Endometrium (tissue), 2 donors: ENCODE measurements at regions not wholly inside any gene's neighbourhood (a gene's known extent, or its start where the extent isn't known, plus 50 kb on each side); places are given as distances from the start of the nearest gene placed in this dataset.
A peak's percentile ranks its signal among the peaks of the same experiment; 100 is the strongest.

ENCODE experiments used
- FAIRE-seq: peaks from 2 replicates; lab custom pipeline; 2012; peaks lifted over from hg19 to GRCh38; lab: Jason Lieb, UNC
- donor health status: control.
- donor health status: control.

- FAIRE-seq: no peak
Measured at GRCh38 chr2:6744038-6744437, 121.7 kb downstream of the CMPK2 start.

DNA sequence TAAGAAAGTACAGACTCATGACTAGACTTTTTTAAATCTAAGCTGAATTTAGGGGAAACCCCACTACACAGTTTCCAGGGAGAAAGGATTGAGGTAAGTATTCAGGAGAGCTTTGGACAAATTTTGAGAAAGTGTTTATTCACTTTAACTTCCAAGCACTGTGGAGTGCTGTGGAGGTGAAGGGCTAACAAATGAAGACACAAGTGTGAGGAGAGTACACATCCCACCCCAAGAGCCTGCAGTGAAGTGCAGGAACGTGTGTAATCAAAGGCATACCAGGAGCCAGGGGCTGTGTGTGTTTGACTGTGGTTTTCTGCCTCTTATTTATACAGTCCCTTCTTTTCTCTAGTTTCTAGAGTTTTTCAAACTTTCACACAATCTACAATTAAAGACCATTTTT, 118.3 kb downstream of the CMPK2 start:
- FAIRE-seq: no peak

GRCh38 chr2:6748406-6749067, 117.2 kb downstream of the CMPK2 start:
- FAIRE-seq: no peak

DNA sequence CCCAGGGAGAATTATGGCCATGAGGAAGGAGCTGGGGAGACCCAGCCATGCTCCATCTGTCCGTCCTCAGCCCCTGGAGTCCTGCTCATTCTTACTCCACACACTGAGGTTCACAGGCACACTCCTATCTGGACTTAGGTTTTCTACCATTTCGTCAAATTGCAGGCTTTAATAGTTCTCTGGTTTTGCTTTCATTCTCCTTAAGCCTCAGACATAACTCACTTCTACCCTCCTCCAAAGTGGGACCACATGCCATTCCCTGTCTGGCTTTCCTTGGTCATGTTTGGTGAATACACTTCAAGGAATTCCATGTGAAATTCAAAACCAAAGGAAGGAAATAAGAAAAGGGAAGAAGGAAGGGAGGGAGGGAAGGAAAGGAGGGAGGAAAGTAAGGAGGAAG, 115.7 kb downstream of the CMPK2 start:
- FAIRE-seq: no peak

DNA sequence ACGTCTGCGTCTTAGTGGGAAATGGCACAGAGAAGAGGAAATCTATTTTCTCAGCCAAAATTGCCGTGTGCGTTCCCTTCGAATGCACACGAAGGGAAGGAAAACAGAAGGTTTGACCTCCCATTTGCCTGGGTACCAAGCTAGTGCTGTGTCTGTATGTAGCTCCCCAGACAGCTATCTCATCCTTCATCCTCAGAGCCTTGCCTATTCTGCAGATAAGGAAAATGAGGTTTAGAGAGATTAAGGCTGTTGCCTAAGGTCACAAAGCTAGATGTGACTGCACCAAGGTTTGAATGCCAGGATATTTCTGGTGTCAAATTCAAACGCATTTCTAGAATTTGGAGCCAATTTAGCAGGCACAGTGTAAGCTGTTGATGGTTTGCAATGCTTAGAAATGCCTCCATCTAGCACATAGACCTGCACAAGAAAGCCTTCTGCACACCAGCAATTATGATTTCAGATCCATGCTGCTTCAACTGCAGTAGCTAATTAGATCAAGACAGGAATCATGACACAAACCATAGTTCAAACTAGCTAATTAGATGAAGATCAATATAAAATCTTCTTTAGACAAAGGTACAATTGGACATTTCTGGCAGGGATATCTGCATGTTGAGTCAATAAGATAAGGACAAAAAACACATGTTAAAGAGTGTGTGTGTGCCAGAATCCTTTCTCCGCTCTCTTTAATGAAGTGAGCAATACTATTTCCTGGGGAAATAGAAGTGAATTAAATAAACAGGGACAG, 115.1 kb downstream of the CMPK2 start:
- no peak for FAIRE-seq

- no peak for FAIRE-seq
Measured at GRCh38 chr2:6754419-6754818, 111.3 kb downstream of the CMPK2 start.

DNA sequence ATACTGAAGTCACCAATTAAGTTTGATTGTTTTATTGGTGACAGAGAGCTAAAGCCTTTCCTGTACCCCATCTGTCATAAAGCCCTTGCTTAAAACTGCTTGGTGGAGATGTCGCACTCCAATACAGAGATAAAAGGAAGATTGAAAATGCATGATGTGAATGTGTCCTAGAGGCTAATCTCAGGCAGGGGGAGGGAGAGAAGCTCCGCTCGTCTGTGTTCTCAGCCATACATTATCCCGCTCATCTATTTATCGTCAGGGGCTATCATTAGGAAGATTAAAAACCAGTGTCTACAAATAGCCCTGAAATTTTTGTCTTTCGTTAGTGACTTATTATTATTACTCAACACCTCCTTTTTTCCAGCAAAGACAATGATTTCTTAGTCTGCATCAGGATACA, 110.3 kb downstream of the CMPK2 start:
- FAIRE-seq: no peak

DNA sequence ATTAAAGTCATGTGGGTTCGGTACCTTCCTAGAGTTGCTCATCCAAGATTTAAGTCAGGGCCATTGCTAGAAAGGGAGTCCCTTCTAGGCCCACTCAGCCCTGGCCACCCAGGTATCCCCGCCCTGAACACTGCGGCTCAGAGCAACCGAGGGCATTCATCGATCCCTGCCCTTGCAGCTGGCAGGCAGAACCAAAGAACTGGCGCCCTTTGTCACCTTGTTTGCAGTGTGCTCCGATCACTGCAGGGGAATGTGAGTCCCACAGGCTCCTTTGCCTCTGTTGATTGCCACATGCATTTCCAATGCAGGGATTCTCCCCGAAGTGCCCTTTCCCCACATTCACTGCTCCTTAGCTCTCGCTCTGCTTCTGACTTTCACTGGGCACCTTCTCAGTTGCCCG, 108.5 kb downstream of the CMPK2 start:
- no peak for FAIRE-seq

DNA sequence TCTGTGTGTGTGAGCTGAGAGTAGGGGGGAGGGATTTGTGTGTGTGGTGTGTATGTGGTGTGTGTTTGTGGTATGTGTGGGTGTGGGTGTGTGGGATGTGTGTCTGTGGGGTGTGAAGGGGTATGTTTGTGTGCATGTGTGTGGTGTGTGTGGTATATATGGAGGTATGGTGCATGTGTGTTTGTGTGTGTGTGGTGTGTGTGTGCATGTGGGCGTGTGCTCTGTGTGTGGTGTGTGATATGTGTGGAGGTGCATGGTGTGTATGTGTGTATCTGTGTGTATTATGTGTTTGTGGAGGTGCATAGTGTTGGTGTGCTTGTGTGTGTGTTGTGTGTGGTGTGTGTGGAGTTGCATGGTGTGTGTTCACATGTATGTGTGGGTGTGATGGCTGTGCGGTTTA, 106.0 kb downstream of the CMPK2 start:
- FAIRE-seq: no peak

GRCh38 chr2:6760132-6760531, 105.6 kb downstream of the CMPK2 start:
- FAIRE-seq: no peak

DNA sequence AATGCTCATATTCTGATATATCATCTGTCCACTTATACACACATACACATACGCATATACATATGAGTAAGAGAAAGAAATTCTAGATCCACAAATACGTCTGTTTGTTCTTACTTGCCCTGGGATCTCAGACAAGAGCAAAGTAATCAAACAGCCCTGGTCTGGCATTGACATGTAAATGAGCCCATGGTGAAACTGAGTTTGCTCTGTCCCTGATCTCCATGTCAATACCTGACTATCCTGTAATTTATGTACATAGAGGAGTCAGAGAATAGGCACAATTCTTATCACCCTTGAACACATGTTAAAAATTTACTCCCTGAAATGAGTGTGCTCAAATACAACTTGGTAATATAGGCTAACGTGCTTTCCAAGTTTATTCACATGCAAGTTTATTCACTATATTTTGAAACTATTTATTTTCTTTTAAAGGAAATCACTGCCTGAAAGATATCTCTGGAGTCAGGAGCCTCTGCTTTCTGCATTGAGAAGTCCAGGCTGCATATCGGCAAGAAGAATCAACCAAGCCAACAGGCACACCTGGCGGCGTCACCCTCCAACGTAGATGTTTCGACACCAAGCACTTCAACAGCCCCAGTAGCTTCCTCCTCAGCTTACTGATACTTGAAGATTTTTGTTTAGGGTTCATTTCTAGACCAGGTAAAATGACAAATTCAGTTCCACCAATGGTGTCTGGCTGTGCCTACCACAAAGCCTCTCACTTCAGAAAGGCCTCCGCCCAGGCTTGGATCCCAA, 100.6 kb downstream of the CMPK2 start:
- no peak for FAIRE-seq

DNA sequence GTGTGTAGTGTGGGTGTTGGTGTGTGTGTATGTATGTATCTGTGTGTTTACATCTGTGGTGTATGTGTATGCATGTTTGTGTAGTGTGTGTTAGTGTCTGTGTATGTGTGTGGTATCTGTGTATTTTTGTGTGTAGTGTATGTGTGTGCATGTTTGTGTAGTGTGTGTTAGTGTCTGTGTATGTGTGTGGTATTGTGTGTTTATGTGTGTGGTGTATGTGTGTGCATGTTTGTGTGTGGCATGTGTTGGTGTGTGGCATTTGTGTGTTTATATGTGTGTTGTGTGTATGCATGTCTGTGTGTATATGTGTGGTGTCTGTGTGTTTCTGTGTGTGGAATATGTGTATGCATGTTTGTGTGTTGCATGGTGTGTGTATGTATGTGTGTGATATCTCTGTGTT, 96.4 kb downstream of the CMPK2 start:
- no peak for FAIRE-seq

DNA sequence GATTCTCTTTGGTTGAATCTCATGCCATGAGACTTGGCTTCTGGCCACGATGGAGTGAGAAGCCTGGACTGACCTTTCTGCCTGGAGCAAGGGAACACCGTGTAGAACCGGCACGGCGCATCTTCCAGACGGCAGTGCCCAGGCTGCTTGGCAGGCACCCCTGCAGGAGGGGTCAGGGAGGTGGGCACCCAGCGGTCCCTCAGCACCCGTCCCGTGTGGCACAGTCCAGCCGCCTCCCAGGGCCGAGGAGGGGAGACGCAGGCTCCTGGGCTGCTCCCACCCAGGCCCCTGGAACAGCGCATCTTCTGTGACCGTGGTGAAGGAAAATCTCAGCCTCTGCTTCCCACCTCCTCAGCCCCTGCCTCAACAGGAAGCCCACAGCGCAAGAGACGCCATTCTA, 95.7 kb downstream of the CMPK2 start:
- FAIRE-seq: no peak

DNA sequence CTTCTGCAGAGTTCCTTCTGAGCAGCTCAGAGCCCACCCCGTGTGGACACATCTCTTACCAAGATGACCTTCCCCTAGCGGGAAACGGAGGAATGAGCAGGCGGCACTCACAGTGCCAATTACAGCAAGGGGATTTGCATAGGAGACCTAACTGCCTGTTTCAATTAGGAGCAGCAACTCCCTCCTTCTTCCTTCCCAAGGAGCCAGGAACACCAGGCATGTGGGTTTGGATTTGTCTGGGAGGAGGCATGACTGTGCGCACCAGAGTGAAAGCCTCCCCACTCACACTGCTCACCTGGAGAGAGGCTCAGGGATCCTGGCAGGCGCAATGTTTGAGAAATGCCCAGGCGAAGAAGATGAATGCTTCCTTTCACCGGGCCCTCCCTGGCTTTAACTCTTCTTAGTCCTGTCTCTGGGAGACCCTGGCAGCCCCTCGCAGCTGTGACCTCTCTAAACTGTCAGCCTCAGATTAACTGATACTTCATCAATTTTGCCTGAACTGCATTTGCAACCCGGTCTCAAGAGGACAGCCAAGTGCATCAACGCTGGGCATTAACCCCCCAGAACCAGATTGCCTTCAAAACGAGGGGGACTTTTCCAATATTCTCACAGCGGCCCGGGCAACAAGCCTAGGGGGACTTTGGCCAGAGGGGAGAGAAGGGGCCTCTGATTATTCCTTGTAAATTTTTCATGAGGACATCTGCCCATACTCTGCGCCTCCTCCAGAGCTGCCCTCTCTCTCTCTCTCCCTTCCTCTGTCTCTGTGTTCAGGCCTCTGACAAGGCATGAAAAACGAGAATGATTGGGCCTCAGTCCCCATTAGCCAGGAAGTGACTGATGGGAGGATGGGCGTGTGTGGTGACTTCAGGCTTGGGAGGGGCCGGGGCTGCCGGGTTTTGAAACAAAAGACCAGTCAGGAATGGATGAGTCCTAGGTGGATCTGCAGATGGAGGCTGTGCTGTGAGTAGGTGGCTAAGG, 93.8 kb downstream of the CMPK2 start:
- no peak for FAIRE-seq

GRCh38 chr2:6773007-6773693, 92.6 kb downstream of the CMPK2 start:
- peak; percentile 39 for FAIRE-seq

DNA sequence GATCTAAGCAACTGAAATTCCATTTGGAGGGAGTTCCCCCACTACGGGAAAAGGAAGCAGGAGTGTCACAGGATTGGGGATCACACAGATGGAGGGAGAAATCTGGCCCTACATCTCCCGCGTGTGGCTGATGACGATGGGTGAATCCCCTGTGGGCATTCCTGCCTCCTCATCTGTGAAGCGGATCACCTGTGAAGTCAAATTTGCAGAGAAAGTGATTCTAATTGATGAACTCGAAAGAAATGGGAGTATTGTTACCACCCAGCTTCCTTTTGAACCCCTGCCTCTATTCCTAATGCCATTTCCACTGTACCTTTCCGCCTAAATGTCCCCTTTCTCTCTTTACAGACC, 92.0 kb downstream of the CMPK2 start:
- FAIRE-seq: no peak

- no peak for FAIRE-seq
Measured at GRCh38 chr2:6776125-6776524, 89.6 kb downstream of the CMPK2 start.

GRCh38 chr2:6777626-6778025, 88.1 kb downstream of the CMPK2 start:
- no peak for FAIRE-seq

DNA sequence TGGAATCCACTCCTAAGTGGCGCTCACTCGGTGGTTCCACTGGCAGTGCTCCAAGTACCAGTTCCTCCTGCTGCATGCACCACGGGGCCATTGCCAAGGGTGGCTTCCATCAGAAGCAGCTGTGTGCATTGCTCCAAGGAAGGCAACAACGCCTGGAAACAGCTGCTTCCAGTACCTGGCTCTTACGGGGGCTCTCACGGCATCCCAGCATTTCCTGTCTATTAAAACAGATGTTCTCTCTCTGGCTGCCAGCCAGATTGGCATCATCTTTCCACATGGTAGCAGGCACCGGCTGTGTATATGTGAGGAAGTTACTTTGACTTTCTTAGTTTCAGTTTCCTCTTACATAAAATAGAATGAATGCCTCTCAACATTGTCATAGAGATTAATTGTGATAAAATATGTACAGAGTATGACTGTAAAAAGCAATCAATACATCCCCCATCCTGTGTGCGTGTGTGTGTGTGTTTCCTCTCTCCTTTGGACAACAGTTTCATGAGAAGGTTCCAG, 84.9 kb downstream of the CMPK2 start:
- FAIRE-seq: no peak

DNA sequence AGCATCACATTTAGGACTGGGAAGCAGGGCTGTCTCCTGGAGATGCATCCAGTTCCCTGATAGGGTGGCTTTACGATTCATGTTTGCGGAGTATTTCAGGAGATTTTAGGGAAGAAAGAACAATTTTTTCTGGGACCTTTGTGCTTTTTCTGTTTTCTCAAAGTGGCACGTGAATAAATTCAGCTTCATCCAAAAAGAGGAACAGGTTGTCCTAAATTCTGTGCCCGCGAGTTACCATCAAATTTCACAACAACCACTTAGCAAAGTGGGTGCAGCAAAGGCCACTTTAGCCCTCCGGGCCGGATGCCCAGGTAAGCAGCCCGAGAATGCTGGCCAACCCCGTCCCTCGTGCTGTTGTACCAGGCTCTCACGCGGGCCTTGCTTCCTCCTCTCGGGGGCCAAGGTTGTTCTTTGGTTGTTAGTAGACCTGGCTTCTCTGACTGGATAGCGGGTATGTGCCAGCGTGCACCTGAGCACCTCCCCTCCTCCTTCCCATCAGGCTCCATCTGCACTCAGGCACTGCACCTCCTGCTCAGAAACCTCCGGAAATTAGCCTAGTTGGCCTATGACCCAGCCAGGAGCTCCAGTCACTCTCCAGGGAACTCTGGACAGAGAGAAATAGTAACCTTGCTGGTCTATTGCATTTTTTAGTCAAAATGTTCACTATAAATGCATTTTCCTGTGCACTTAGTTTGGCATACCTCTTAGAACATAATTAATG, 83.0 kb downstream of the CMPK2 start:
- FAIRE-seq: no peak

DNA sequence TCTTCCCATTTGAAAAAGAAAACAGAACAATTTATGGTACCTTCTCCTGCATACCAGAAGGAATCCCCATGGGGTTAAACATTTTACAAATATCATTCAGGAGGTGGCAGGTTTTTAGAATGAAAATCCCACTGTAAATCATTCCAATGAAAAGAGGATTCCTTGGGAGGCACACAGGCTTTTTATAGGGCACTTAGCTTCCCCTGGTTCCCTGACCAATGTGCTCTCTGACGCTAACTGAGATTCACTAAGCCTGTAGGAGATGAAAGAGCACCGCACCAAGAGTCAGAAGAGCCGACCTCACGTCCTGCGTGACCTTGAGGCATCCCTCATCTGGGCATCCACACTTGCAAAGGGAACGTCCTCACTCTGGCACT, 82.5 kb downstream of the CMPK2 start:
- FAIRE-seq: no peak
